HEK293 (cell line): ENCODE measurements at regions not wholly inside any gene's neighbourhood (a gene's known extent, or its start where the extent isn't known, plus 50 kb on each side); places are given as distances from the start of the nearest gene placed in this dataset.

Experiments used
- CTCF ChIA-PET: fragments of 350-600 bp; formaldehyde crosslinking; extraction: SDS; loops from one replicate; lab custom pipeline; 2021; ENCODE audit warnings: antibody characterized with exemption; lab: Yijun Ruan, JAX
- POLR2A ChIA-PET: fragments of 300-600 bp; formaldehyde crosslinking; extraction: SDS; loops from one replicate; lab custom pipeline; 2020; ENCODE audit warnings: antibody characterized with exemption, inconsistent platforms; lab: Yijun Ruan, JAX
- H3K27ac ChIP-seq: fragments of 200-500 bp; sonication (Bioruptor generic); 2 replicates; pipeline ENCODE4 v1.5.1; 2014; ENCODE audit warnings: low read depth, low read length, control low read depth, inconsistent platforms; ENCODE audit errors: extremely low read depth
- H3K36me3 ChIP-seq, 2 experiments: fragments of 200-500 bp in 1 of 2; sonication (Bioruptor generic) in 1 of 2; 1 replicate in 1 of 2; 2 replicates in 1 of 2; pipeline ENCODE4 v1.5.1; 2014 to 2017; ENCODE audit warnings: inconsistent platforms in 2 of 2, low read length in 2 of 2; ENCODE audit not compliant: control insufficient read depth in 2 of 2, insufficient read depth in 1 of 2
- H3K4me1 ChIP-seq: fragments of 200-500 bp; sonication (Bioruptor generic); 2 replicates; pipeline ENCODE4 v1.5.1; 2014; ENCODE audit warnings: mild to moderate bottlenecking, low read length, inconsistent platforms; ENCODE audit not compliant: control insufficient read depth, insufficient read depth
- H3K4me3 ChIP-seq: 2 replicates; pipeline ENCODE4 v1.5.1; 2011; ENCODE audit warnings: low read depth, mild to moderate bottlenecking, control low read depth, low read length, moderate library complexity
- H3K9me3 ChIP-seq: fragments of 200-500 bp; sonication (Bioruptor generic); 2 replicates; pipeline ENCODE4 v1.5.1; 2014; ENCODE audit warnings: low read depth, low read length, inconsistent platforms; ENCODE audit not compliant: control insufficient read depth, insufficient read depth
- EGR2 ChIP-seq: fragments of 450-650 bp; formaldehyde crosslinking; IDR thresholded peaks from 2 replicates; pipeline ENCODE4 v1.5.1; 2016; ENCODE audit warnings: low read depth, missing biosample characterization, missing genetic modification characterization
- GLI2 ChIP-seq: fragments of 450-650 bp; formaldehyde crosslinking; IDR thresholded peaks from 2 replicates; pipeline ENCODE4; 2017; ENCODE audit warnings: missing biosample characterization, missing genetic modification characterization, low read depth, borderline replicate concordance
- GLI4 ChIP-seq: fragments of 450-650 bp; formaldehyde crosslinking; IDR thresholded peaks from 2 replicates; pipeline ENCODE4 v1.5.1; 2016; ENCODE audit warnings: missing biosample characterization, missing genetic modification characterization
- SP2 ChIP-seq: fragments of 450-650 bp; formaldehyde crosslinking; IDR thresholded peaks from 2 replicates; pipeline ENCODE4 v1.5.1; 2016; ENCODE audit warnings: missing biosample characterization, missing genetic modification characterization
- TRIM28 ChIP-seq: IDR thresholded peaks from 2 replicates; pipeline ENCODE4 v1.6.1; 2011; ENCODE audit warnings: low read length, control low read depth, borderline replicate concordance
- ZNF10 ChIP-seq: fragments of 450-650 bp; formaldehyde crosslinking; IDR thresholded peaks from 2 replicates; pipeline ENCODE4 v1.5.1; 2017; ENCODE audit warnings: missing biosample characterization, missing genetic modification characterization
- ZNF121 ChIP-seq: fragments of 450-650 bp; formaldehyde crosslinking; IDR thresholded peaks from 2 replicates; pipeline ENCODE4 v1.5.1; 2016; ENCODE audit warnings: missing biosample characterization, missing genetic modification characterization
- ZNF132 ChIP-seq: fragments of 450-650 bp; formaldehyde crosslinking; IDR thresholded peaks from 2 replicates; pipeline ENCODE4 v1.5.1; 2017; ENCODE audit warnings: missing biosample characterization, missing genetic modification characterization, borderline replicate concordance
- ZNF146 ChIP-seq: fragments of 450-650 bp; formaldehyde crosslinking; IDR thresholded peaks from 2 replicates; pipeline ENCODE4 v1.5.1; 2016; ENCODE audit warnings: missing biosample characterization, missing genetic modification characterization
- ZNF19 ChIP-seq: fragments of 450-650 bp; formaldehyde crosslinking; IDR thresholded peaks from 2 replicates; pipeline ENCODE4; 2016; ENCODE audit warnings: missing biosample characterization, missing genetic modification characterization, low read depth
- ZNF280D ChIP-seq: fragments of 450-650 bp; formaldehyde crosslinking; IDR thresholded peaks from 2 replicates; pipeline ENCODE4 v1.5.1; 2016; ENCODE audit warnings: missing biosample characterization, missing genetic modification characterization
- ZNF335 ChIP-seq: fragments of 450-650 bp; formaldehyde crosslinking; conservative IDR thresholded peaks from 2 replicates; pipeline ENCODE4 v1.5.1; 2016; ENCODE audit warnings: missing biosample characterization, missing genetic modification characterization
- ZNF48 ChIP-seq: fragments of 450-650 bp; formaldehyde crosslinking; IDR thresholded peaks from 2 replicates; pipeline ENCODE4 v1.5.1; 2016; ENCODE audit warnings: missing biosample characterization, missing genetic modification characterization
- ZNF501 ChIP-seq: fragments of 450-650 bp; formaldehyde crosslinking; IDR thresholded peaks from 2 replicates; pipeline ENCODE4 v1.5.1; 2016; ENCODE audit warnings: missing biosample characterization, missing genetic modification characterization
- ZNF639 ChIP-seq: fragments of 450-650 bp; formaldehyde crosslinking; IDR thresholded peaks from 2 replicates; pipeline ENCODE4 v1.5.1; 2016; ENCODE audit warnings: missing biosample characterization, missing genetic modification characterization
- TF ChIP-seq, protein P1 (sequence below): IDR thresholded peaks from 2 replicates; pipeline ENCODE4 v1.6.1; 2011; ENCODE audit warnings: mild to moderate bottlenecking, low read depth, low read length, borderline replicate concordance
- TF ChIP-seq, protein P2 (sequence below): fragments of 450-650 bp; formaldehyde crosslinking; IDR thresholded peaks from 2 replicates; pipeline ENCODE4 v1.5.1; 2016; ENCODE audit warnings: missing biosample characterization, missing genetic modification characterization
- TF ChIP-seq, protein P3 (sequence below): fragments of 450-650 bp; formaldehyde crosslinking; IDR thresholded peaks from 2 replicates; pipeline ENCODE4 v1.5.1; 2016; ENCODE audit warnings: missing biosample characterization, missing genetic modification characterization

- H3K4me1 ChIP-seq: no peaks in the 10 kb centered on the region
- ChIA-PET CTCF (no interaction called here), POLR2A (interaction anchor here (1.6 kb wide), 1 partner anchor 19 kb away, joined by 4 read pairs; no protein-coding TSS in a partner anchor)
- TF ChIP-seq ZNF639: no peak
- TF ChIP-seq SP2 (tag by site-specific recombination): no peak
- TF ChIP-seq, protein P1, sequence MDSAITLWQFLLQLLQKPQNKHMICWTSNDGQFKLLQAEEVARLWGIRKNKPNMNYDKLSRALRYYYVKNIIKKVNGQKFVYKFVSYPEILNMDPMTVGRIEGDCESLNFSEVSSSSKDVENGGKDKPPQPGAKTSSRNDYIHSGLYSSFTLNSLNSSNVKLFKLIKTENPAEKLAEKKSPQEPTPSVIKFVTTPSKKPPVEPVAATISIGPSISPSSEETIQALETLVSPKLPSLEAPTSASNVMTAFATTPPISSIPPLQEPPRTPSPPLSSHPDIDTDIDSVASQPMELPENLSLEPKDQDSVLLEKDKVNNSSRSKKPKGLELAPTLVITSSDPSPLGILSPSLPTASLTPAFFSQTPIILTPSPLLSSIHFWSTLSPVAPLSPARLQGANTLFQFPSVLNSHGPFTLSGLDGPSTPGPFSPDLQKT: no peak
- no peak for TF ChIP-seq ZNF335
- no peak for TF ChIP-seq GLI2 (tag by site-specific recombination)
- TF ChIP-seq EGR2: no peak
- no peak for TF ChIP-seq ZNF146
- no peak for TF ChIP-seq ZNF48
- no peak for TF ChIP-seq ZNF10 (tag by site-specific recombination)
- H3K27ac ChIP-seq: no peak overlapping the region
- no peaks in the 10 kb centered on the region for H3K9me3 ChIP-seq
- no peak overlapping the region for H3K4me3 ChIP-seq
- H3K36me3 ChIP-seq: no peaks in the 10 kb centered on the region
Measured at GRCh38 chr4:41339812-41340809, 83.4 kb downstream of the UCHL1 start.

GRCh38 chr4:41346306-41347061, 89.8 kb downstream of the UCHL1 start:
- ChIA-PET POLR2A (interaction anchor here (1.6 kb wide), 1 partner anchor 14 kb away, joined by 6 read pairs; no protein-coding TSS in a partner anchor), CTCF (no interaction called here)
- Histone ChIP-seq H3K4me3 (no peak overlapping the region), H3K4me1 (peaks cover 3% of the 10 kb centered on the region; the same call in 1 of the 2 replicates), H3K36me3 (no peaks in the 10 kb centered on the region), H3K27ac (no peak overlapping the region), H3K9me3 (no peaks in the 10 kb centered on the region)
- TF ChIP-seq ZNF501 (tag by site-specific recombination) (0 out of 2 replicates have a peak, but pooled peaks have one; percentile 11), GLI4 (no peak), ZNF19 (no peak), ZNF639 (no peak), TRIM28 (peak; percentile 57; the same call in 1 of the 2 replicates), ZNF121 (tag by site-specific recombination) (peak; percentile 87), ZNF146 (no peak), ZNF280D (tag by site-specific recombination) (no peak), ZNF132 (tag by site-specific recombination) (no peak)
- TF ChIP-seq, protein P2, sequence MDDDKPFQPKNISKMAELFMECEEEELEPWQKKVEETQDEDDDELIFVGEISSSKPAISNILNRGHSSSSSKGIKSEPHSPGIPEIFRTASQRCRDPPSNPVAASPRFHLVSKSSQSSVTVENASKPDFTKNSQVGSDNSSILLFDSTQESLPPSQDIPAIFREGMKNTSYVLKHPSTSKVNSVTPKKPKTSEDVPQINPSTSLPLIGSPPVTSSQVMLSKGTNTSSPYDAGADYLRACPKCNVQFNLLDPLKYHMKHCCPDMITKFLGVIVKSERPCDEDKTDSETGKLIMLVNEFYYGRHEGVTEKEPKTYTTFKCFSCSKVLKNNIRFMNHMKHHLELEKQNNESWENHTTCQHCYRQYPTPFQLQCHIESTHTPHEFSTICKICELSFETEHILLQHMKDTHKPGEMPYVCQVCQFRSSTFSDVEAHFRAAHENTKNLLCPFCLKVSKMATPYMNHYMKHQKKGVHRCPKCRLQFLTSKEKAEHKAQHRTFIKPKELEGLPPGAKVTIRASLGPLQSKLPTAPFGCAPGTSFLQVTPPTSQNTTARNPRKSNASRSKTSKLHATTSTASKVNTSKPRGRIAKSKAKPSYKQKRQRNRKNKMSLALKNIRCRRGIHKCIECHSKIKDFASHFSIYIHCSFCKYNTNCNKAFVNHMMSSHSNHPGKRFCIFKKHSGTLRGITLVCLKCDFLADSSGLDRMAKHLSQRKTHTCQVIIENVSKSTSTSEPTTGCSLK (tag by site-specific recombination): no peak
- TF ChIP-seq, protein P3, sequence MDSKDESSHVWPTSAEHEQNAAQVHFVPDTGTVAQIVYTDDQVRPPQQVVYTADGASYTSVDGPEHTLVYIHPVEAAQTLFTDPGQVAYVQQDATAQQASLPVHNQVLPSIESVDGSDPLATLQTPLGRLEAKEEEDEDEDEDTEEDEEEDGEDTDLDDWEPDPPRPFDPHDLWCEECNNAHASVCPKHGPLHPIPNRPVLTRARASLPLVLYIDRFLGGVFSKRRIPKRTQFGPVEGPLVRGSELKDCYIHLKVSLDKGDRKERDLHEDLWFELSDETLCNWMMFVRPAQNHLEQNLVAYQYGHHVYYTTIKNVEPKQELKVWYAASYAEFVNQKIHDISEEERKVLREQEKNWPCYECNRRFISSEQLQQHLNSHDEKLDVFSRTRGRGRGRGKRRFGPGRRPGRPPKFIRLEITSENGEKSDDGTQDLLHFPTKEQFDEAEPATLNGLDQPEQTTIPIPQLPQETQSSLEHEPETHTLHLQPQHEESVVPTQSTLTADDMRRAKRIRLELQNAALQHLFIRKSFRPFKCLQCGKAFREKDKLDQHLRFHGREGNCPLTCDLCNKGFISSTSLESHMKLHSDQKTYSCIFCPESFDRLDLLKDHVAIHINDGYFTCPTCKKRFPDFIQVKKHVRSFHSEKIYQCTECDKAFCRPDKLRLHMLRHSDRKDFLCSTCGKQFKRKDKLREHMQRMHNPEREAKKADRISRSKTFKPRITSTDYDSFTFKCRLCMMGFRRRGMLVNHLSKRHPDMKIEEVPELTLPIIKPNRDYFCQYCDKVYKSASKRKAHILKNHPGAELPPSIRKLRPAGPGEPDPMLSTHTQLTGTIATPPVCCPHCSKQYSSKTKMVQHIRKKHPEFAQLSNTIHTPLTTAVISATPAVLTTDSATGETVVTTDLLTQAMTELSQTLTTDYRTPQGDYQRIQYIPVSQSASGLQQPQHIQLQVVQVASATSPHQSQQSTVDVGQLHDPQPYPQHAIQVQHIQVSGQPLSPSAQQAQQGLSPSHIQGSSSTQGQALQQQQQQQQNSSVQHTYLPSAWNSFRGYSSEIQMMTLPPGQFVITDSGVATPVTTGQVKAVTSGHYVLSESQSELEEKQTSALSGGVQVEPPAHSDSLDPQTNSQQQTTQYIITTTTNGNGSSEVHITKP (tag by site-specific recombination): peak; percentile 18; the same call in 1 of the 2 replicates
